Left hindlimb (tissue), 1 donor: ENCODE measurements at regions not wholly inside any gene's neighbourhood (a gene's known extent, or its start where the extent isn't known, plus 50 kb on each side); places are given as distances from the start of the nearest gene placed in this dataset.
"Not testable (repeated sequence)": the region's sequence is repeated elsewhere in the genome, so short reads cannot be mapped to it uniquely, and the experiment has no call there.

Experiments
- DNase-seq: peaks from one replicate; pipeline ENCODE4 v3.0.0-alpha.2; 2018

GRCh38 chr21:35280231-35280630 lies 231.1 kb upstream of the RUNX1 start:
- DNase-seq = no peak

GRCh38 chr21:35275776-35276175 lies 226.7 kb upstream of the RUNX1 start:
- DNase-seq = no peak

GRCh38 chr21:35274923-35275322 lies 225.8 kb upstream of the RUNX1 start:
- no peak for DNase-seq

GRCh38 chr21:35274090-35274489 lies 225.0 kb upstream of the RUNX1 start:
- no peak for DNase-seq

- DNase-seq = no peak
These were observed 224.2 kb upstream of the RUNX1 start for GRCh38 chr21:35273333-35273732.

- DNase-seq = not testable (repeated sequence)
These were observed 222.4 kb upstream of the RUNX1 start for GRCh38 chr21:35271344-35272118.

GRCh38 chr21:35268817-35269216 lies 219.7 kb upstream of the RUNX1 start:
- DNase-seq = no peak

- DNase-seq = no peak
These were observed 219.2 kb upstream of the RUNX1 start for GRCh38 chr21:35268261-35268660.

- DNase-seq = no peak
These were observed 217.4 kb upstream of the RUNX1 start for GRCh38 chr21:35266546-35266945.

- no peak for DNase-seq
These were observed 216.2 kb upstream of the RUNX1 start for GRCh38 chr21:35265170-35265877.

- DNase-seq = no peak
These were observed 210.4 kb upstream of the RUNX1 start for GRCh38 chr21:35259457-35259856.

- DNase-seq = no peak
These were observed 209.4 kb upstream of the RUNX1 start for GRCh38 chr21:35258521-35258920.

- peak; percentile 67 for DNase-seq
These were observed 208.3 kb upstream of the RUNX1 start for GRCh38 chr21:35257413-35257812.

GRCh38 chr21:35256468-35256988 lies 207.4 kb upstream of the RUNX1 start:
- peak; percentile 86 for DNase-seq

- DNase-seq = no peak
These were observed 205.7 kb upstream of the RUNX1 start for GRCh38 chr21:35254765-35255138.

GRCh38 chr21:35254006-35254764 lies 205.1 kb upstream of the RUNX1 start:
- no peak for DNase-seq

- no peak for DNase-seq
These were observed 203.7 kb upstream of the RUNX1 start for GRCh38 chr21:35252831-35253230.

- no peak for DNase-seq
These were observed 200.5 kb upstream of the RUNX1 start for GRCh38 chr21:35249636-35250035.

GRCh38 chr21:35245879-35246278 lies 196.8 kb upstream of the RUNX1 start:
- no peak for DNase-seq

- no peak for DNase-seq
These were observed 195.4 kb upstream of the RUNX1 start for GRCh38 chr21:35244514-35244913.

GRCh38 chr21:35243171-35243570 lies 194.1 kb upstream of the RUNX1 start:
- no peak for DNase-seq

- DNase-seq = no peak
These were observed 190.7 kb upstream of the RUNX1 start for GRCh38 chr21:35239811-35240219.

- no peak for DNase-seq
These were observed 189.0 kb upstream of the RUNX1 start for GRCh38 chr21:35238119-35238518.
